ENCODE measurements at regions not wholly inside any gene's neighbourhood (a gene's known extent, or its start where the extent isn't known, plus 50 kb on each side); places are given as distances from the start of the nearest gene placed in this dataset.

DNA sequence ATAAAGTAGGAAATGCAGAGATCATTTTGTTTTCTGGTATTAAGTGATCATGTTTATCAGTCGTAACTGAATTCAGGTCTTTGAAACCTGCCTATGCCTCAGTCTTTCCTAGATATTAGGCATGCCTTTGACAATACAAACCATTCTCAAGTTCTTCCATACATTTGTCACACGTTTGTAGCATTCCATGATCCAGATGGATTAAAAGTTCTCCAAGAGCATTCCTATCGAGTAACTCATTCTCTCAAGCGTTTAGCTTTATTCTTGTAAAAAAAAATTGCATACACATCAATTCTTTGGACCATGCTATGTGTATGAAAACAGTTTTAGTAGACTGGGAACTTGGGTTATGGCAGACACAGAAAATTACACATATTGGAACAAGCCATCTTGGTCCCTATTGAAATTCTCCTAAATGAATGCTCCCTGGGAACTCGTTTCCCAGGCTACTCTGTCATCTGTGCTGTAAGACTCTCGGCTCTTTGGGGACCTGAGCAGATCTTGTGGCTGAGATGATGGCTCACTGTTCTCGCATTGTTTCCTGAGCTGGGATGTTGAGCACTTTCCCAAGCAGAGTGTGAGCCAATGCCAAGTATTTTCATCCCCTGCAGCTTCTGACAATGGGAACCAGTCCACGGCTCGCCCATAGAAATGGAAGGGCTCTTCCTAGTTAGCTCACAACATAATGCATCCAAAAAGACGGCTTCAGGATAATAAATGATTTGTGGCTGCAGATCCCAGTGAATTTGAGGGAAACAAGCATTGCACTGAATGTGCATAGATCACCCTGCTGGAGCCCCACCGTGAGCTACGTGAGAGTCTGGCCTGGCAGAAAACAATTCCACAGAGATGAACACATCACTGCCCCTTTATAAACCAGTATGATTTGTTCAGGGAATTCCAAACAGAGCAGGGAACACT is 230.2 kb downstream of the IRX1 start:
- no peak for DNase-seq (ENCODE audit: low read depth)

DNA sequence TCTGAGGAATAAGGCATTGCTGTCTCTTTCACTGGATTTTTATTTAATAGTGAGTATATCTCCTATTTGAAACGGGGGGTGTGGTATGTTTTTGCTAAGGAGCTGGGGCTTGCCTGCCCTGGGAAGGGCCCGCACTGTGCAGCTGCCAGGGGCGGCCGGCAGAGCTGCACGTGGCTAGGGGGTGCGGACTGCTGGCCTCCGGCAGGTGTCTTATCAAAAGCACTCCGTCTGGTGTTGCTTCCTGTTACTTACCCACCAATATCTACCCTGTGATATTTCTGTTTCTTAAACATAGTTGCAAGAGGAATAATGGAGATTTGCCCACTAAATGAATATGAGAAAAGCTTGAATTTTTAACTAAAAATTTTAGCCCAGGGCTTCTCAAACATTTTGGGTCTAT is 232.0 kb downstream of the IRX1 start:
- no peak for DNase-seq (ENCODE audit: low read depth)

- DNase-seq (ENCODE audit: low read depth), result no peak
Observed at GRCh38 chr5:3828761-3829160, 233.1 kb downstream of the IRX1 start.

GRCh38 chr5:3833566-3833965 is 237.9 kb downstream of the IRX1 start:
- DNase-seq (ENCODE audit: low read depth), result no peak

GRCh38 chr5:3835811-3836210 is 240.2 kb downstream of the IRX1 start:
- no peak for DNase-seq (ENCODE audit: low read depth)

DNA sequence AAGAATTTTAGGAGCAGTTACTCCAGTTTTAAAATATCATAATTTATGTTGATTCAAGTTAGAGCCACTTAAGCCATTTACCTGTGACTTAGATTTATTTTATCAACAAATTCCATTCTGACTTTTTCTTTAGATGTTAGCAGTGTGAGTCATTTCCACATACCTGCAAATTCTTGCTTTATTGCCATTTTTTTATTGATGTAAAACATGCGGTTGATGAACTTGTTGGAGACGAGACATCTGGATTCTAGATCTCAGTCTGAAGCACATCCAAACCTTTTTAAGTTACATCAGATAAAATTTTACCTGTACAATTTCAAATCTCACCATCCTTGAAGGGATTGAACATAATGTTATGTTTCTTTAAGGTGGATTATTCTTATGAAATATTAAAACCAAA is 240.9 kb downstream of the IRX1 start:
- no peak for DNase-seq (ENCODE audit: low read depth)

DNA sequence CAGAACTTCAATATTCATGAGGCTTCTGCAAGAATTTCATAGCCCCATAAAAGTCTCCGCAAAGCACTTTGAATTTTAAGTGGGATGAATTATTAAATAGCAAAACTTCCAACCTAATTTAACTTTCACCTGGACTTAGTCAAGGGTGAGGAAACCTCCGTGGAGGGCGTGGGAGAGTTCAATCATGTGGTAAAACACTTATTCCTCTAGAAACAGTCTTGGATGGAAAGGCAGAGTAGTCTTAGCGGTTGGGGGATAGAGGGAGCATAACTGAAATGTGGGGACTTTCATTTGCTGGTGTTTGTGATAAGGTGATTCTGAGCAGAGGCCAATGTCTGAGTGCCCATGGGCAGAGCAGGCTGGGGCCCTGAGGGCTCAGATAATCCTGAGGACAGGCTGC is 241.9 kb downstream of the IRX1 start:
- DNase-seq (ENCODE audit: low read depth), result no peak

- no peak for DNase-seq (ENCODE audit: low read depth)
Observed at GRCh38 chr5:3839151-3839550, 243.5 kb downstream of the IRX1 start.

GRCh38 chr5:3842591-3842990 is 247.0 kb downstream of the IRX1 start:
- DNase-seq (ENCODE audit: low read depth), result no peak

- DNase-seq (ENCODE audit: low read depth), result no peak
Observed at GRCh38 chr5:3843706-3844105, 248.1 kb downstream of the IRX1 start.

- DNase-seq (ENCODE audit: low read depth), result no peak
Observed at GRCh38 chr5:3844266-3844665, 248.6 kb downstream of the IRX1 start.

GRCh38 chr5:3845230-3845629 is 249.6 kb downstream of the IRX1 start:
- DNase-seq (ENCODE audit: low read depth), result no peak

DNA sequence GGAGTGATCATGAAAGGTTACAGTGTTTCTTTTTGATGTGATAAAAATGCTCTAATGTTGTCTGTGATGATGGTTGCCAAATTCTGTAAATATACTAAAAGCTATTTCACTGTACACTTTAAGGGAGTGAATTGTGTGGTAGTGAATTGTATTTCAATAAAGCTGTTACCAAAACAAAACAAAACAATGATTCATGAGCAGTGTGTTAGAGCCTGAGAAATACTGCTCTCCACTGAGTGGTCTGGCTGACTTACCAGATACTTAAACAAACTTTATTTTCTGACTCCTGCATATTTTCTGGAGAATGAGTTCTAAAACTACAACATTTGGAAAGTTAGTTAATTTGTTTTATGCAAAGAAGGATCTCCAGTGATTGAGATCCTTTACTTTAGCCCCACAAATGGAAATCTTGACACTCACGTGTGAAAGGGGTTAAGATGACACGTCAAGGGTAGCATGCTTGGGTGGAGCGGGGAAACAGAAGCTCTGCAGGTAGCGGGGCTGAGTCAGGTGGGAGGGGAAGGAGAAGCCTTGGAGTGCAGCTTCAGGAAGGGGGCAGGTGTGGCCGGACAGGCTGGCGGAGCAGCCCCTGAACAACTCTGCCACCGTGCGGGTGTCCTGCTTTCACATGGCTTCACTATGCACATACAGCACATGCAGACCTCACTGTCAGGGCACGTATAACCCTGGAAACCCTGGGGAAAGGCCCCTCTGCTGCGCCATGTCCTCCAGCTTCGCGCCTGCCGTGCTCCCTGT is 256.7 kb downstream of the IRX1 start:
- no peak for DNase-seq (ENCODE audit: low read depth)

DNA sequence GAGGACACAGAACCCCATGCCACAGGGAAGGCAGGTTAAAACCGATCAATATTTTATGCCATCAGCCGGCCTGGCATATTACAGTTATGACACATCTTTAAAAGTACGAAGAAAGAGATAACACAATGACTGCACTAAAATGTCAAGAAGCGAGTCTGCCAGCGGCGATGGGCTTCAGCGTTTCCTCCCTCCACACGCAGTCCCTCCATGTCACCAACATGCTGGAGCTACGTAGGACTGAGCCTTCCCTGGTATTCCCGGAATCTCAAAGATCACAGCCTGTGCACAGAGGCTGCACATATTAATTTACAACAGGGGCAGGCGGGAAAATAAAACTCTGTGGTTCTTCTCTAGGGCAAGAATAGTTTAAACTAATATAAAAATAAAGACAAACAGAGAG is 257.7 kb downstream of the IRX1 start:
- DNase-seq (ENCODE audit: low read depth), result no peak

- DNase-seq (ENCODE audit: low read depth), result no peak
Observed at GRCh38 chr5:3854188-3854821, 258.7 kb downstream of the IRX1 start.

- DNase-seq (ENCODE audit: low read depth), result no peak
Observed at GRCh38 chr5:3856036-3856435, 260.4 kb downstream of the IRX1 start.

- no peak for DNase-seq (ENCODE audit: low read depth)
Observed at GRCh38 chr5:3858524-3858923, 262.9 kb downstream of the IRX1 start.

- DNase-seq (ENCODE audit: low read depth), result no peak
Observed at GRCh38 chr5:3862906-3863305, 267.3 kb downstream of the IRX1 start.

GRCh38 chr5:3875144-3875543 is 279.5 kb downstream of the IRX1 start:
- DNase-seq (ENCODE audit: low read depth), result no peak

DNA sequence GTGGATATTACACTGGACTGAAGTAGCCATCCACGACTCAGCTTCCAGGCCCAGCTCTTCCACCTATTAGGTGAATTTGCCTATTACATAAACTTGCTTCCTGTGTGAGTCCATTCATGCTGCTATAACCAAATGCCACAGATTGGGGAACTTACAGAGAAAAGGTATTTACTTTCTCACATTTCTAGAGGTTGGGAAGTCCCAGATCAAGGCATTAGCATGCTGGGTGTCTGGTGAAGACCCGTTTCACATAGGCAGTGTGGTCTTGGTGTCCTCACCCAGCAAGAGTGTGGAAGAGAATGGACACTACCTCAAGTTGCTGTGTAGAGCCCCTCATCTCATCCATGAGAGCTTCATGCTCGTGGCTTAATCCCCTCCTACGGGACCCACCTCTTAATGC is 282.6 kb downstream of the IRX1 start:
- no peak for DNase-seq (ENCODE audit: low read depth)

- no peak for DNase-seq (ENCODE audit: low read depth)
Observed at GRCh38 chr5:3883040-3883439, 287.4 kb downstream of the IRX1 start.

Measured in LHCN-M2 (cell line).